LNCaP clone FGC (cell line): ENCODE measurements at regions not wholly inside any gene's neighbourhood (a gene's known extent, or its start where the extent isn't known, plus 50 kb on each side); places are given as distances from the start of the nearest gene placed in this dataset.

Experiments used
- DNase-seq: peaks from one replicate; pipeline ENCODE4 v3.0.0-alpha.2; 2011; ENCODE audit warnings: low read depth
- H3K4me3 ChIP-seq: 2 replicates; pipeline ENCODE4 v1.5.1; 2011; ENCODE audit warnings: mild to moderate bottlenecking, low read depth, low read length, control low read depth
- CTCF ChIP-seq: IDR thresholded peaks from 2 replicates; pipeline ENCODE4 v1.5.1; 2012; ENCODE audit warnings: mild to moderate bottlenecking; ENCODE audit not compliant: control insufficient read depth, insufficient read depth; ENCODE audit errors: extremely low read depth

DNA sequence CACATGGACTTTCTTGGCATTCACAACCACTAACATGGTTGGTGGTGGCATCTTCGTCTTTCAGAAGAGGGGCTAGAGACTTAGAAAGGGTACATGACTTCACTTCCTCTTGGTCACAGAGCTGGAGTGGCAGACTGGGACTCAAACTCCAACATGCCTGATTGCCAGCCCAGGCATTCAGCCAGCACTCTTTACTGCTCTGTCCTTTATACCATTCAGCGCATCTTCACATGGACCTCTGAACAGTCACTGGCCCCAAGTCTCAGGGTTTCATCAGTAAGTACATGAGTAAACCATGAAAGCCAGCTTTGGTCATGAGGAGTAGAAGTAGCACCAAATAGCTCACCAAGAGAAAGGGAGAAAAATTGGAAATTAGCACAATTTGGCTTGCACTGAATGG lies 148.4 kb upstream of the KLF14 start:
- no peak overlapping the region for H3K4me3 ChIP-seq
- no peak for TF ChIP-seq CTCF
- DNase-seq: no peak

DNA sequence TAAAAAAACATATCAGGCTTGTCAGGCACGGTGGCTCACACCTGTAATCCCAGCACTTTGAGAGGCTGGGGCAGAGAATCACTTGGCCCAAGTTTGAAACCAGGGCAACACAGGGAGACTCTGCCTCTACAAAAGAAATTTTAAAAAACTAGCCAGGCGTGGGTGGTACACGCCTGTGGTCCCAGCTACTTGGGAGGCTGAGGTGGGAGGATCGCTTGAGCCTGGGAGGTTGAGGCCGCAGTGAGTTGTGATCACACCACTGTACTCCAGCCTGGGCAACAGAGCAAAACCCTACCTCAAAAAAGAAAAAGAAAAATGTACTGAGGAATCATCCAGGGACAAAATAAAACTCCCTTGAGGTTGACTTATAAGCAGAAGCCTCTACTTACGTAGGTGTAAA lies 149.9 kb upstream of the KLF14 start:
- TF ChIP-seq CTCF: no peak
- DNase-seq: no peak
- H3K4me3 ChIP-seq: no peak overlapping the region

- no peak for TF ChIP-seq CTCF
- no peak overlapping the region for H3K4me3 ChIP-seq
- DNase-seq: no peak
These were observed 150.7 kb upstream of the KLF14 start for GRCh38 chr7:130884437-130885417.

DNA sequence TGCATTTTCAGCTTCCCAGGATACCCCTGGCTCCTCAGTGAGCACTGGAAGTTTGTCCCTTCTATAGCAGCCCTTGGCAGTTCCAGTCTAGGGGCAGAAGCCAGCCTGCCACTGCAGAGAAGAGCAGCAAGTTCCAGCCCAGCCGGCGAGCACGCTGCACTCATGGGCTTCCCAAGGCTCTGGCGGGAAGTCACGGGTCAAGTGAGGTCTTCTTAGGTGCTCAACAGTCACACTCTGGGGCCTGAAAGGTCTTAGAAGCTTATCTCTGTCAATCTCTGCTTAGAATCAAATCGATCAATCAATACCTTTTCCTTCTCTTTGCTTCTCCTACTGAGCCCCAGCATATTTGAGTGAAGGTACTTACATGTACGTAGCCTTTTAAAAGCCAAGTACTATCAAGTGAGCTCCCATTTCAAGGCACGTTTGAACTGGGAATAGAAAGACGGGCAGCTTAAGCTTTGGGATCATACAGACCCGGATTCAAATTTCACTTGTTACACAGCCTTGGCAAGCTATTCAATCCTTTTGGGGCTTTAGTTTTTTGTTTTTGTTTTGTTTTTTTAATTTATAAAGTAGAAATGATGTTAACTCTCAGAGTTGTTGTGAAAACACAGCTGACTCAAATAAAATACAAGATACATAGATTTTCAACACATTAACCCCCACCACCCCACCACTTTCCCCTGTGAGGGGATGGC lies 152.6 kb upstream of the KLF14 start:
- TF ChIP-seq CTCF: no peak
- no peak overlapping the region for H3K4me3 ChIP-seq

DNA sequence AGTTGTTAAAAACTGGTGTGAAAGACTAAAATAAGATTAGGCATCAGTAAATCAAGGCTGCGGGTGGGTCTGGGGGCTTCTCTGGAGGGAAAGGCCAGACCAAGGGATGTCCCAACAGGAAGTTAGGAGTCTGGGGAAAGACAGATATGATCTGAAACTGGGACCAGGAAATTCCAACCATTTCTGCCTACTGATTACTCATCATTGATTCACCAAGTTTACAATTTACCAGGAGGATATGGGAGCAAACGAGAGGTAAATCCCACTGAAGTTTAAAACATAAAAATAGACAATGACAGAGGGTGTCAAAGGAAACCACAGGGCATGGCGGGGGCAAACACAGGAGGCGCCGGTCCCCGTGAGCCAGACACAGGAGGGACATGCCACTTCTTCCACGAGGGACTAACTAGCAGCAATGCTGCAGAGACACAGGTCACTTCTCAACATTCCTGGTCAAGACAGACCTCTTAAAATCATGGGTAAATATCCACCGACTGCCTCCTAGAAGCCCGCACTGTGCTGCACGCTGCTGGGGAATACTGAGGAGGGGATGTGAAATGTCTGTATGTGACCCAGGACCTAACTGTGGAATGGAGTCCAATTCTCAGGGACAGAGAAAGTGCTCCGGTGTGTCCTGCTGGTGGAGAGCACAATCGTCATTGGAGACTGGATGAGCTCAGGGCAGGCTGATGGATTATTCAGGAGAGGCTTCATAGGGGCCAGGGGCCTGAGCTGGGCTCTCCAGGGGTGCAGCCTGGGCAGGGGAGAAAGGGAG lies 153.4 kb upstream of the KLF14 start:
- no peak for TF ChIP-seq CTCF
- no peak for DNase-seq
- H3K4me3 ChIP-seq: no peak overlapping the region

More for the DNA sequence above, 152.6 kb upstream of the KLF14 start:
- DNase-seq: no peak

- no peak for DNase-seq
- TF ChIP-seq CTCF: no peak
- no peak overlapping the region for H3K4me3 ChIP-seq
These were observed 154.0 kb upstream of the KLF14 start for GRCh38 chr7:130887957-130888371.
